Nephron progenitor cell (in vitro differentiated cells): ENCODE measurements at regions not wholly inside any gene's neighbourhood (a gene's known extent, or its start where the extent isn't known, plus 50 kb on each side); places are given as distances from the start of the nearest gene placed in this dataset.

ENCODE experiments used
- DNase-seq: peaks from one replicate; pipeline ENCODE4 v3.0.0; 2021
- H3K27ac Mint-ChIP-seq: 2 replicates; pipeline ENCODE4 v1.8.0; 2021; ENCODE audit warnings: mild to moderate bottlenecking, moderate library complexity, mixed read lengths
- H3K27me3 Mint-ChIP-seq: 2 replicates; pipeline ENCODE4 v1.8.0; 2021; ENCODE audit warnings: mild to moderate bottlenecking, low read depth, mixed read lengths; ENCODE audit not compliant: poor library complexity
- H3K36me3 Mint-ChIP-seq: 2 replicates; pipeline ENCODE4 v1.8.0; 2021; ENCODE audit warnings: low read depth, mixed read lengths
- H3K4me1 Mint-ChIP-seq: 2 replicates; pipeline ENCODE4 v1.8.0; 2021; ENCODE audit warnings: mixed read lengths
- H3K4me3 Mint-ChIP-seq: 2 replicates; pipeline ENCODE4 v1.8.0; 2021; ENCODE audit warnings: mild to moderate bottlenecking, moderate library complexity, mixed read lengths
- H3K9me3 Mint-ChIP-seq: 2 replicates; pipeline ENCODE4 v1.8.0; 2021; ENCODE audit warnings: mild to moderate bottlenecking, moderate library complexity, mixed read lengths
- TF ChIP-seq, protein P1 (sequence below): fragments of 200-600 bp; sonication (generic); IDR thresholded peaks from 2 replicates; pipeline ENCODE4 v1.5.0; 2021; ENCODE audit warnings: antibody characterized with exemption

DNA sequence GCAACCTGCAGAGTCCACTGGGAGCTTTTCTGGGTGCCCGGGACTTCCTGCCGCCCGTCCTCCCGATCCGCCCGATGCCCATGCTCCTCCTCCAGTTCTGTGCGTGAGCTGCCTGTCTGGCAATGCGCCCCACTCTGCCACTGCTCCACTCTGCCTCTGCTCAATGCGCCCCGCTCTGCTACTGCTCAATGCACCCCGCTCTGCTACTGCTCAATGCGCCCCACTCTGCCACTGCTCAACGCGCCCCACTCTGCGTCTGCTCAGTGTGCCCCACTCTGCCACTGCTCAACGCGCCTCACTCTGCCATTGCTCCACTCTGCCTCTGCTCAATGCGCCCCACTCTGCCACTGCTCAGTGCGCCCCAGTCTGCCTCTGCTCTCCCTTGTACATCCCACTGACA lies 436.0 kb downstream of the NR2F1-AS1 start:
- H3K9me3 Mint-ChIP-seq: peaks cover 41% of the 10 kb centered on the region
- no peak for DNase-seq
- H3K27ac Mint-ChIP-seq: no peak overlapping the region
- TF ChIP-seq, protein P1, sequence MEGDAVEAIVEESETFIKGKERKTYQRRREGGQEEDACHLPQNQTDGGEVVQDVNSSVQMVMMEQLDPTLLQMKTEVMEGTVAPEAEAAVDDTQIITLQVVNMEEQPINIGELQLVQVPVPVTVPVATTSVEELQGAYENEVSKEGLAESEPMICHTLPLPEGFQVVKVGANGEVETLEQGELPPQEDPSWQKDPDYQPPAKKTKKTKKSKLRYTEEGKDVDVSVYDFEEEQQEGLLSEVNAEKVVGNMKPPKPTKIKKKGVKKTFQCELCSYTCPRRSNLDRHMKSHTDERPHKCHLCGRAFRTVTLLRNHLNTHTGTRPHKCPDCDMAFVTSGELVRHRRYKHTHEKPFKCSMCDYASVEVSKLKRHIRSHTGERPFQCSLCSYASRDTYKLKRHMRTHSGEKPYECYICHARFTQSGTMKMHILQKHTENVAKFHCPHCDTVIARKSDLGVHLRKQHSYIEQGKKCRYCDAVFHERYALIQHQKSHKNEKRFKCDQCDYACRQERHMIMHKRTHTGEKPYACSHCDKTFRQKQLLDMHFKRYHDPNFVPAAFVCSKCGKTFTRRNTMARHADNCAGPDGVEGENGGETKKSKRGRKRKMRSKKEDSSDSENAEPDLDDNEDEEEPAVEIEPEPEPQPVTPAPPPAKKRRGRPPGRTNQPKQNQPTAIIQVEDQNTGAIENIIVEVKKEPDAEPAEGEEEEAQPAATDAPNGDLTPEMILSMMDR: no peak
- H3K4me3 Mint-ChIP-seq: no peak overlapping the region
- no peaks in the 10 kb centered on the region for H3K4me1 Mint-ChIP-seq
- peaks cover 3% of the 10 kb centered on the region for H3K27me3 Mint-ChIP-seq
- H3K36me3 Mint-ChIP-seq: peaks cover 35% of the 10 kb centered on the region

DNA sequence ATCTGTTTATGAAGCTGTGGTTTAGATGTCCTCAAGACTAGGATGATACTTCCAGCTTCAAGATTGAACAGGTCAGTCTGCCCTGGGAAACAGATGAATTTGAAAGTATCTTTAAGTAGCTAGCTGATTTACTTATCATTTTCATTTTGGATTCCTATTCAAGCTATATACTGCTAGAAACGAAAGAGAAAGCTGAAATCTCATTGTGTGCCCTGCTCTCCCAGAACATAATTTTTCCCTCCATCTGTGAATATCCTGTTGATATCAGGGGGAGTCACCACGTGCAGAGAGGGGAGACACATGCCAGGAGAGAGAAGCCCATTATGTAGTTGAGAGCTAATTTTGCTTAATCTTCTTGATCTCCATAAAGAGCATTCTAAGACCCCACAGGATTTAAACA lies 439.1 kb downstream of the NR2F1-AS1 start:
- H3K4me1 Mint-ChIP-seq: no peaks in the 10 kb centered on the region
- peaks cover 41% of the 10 kb centered on the region for H3K36me3 Mint-ChIP-seq
- H3K27me3 Mint-ChIP-seq: peaks cover 3% of the 10 kb centered on the region
- H3K27ac Mint-ChIP-seq: no peak overlapping the region
- no peak for DNase-seq
- TF ChIP-seq, protein P1: no peak
- H3K4me3 Mint-ChIP-seq: no peak overlapping the region
- H3K9me3 Mint-ChIP-seq: peaks cover 50% of the 10 kb centered on the region

DNA sequence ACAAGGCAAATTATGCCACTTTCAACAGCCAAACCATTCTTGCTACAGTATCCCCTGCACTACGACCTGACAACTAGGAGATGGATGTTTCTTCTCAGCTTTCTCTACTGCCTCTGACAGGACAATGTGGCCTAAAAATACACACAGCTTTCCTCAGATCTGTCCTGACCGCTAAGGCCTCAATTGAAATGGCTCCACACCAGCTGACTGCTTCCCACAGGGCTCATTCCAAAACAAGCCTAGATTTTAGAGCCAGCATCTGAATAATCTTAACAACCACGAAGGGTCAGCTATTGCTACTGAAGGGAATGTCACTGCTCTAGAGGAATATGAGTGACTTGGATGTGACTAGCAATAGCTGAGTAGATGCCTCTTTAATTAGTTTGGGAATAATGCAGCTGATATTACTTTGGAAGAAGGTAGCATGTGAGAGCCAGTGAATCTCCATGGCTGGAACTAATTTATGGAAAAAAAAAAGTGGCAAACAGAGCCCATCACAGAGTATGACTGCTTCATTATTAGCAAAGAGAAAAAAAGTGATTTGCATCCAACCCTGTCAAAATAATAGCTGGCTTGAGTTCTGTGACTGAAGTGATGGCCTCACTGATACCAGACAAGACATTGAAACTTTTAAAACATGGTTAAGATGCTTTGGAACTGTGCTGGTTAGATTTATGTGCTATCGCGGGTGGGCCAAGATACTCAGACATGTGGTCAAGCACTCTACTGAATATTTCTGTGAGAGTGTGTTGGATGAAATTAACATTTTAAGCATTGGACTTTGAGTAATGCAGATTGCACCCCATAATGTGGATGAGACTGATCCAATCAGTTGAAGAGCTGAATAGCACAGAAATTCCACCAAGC lies 450.2 kb downstream of the NR2F1-AS1 start:
- Mint-ChIP-seq H3K4me1 (peaks cover 35% of the 10 kb centered on the region), H3K9me3 (peaks cover 8% of the 10 kb centered on the region), H3K4me3 (no peak overlapping the region), H3K36me3 (peaks cover 19% of the 10 kb centered on the region), H3K27ac (peak overlapping the region; percentile 92), H3K27me3 (no peaks in the 10 kb centered on the region)
- no peak for DNase-seq
- TF ChIP-seq, protein P1: no peak

DNA sequence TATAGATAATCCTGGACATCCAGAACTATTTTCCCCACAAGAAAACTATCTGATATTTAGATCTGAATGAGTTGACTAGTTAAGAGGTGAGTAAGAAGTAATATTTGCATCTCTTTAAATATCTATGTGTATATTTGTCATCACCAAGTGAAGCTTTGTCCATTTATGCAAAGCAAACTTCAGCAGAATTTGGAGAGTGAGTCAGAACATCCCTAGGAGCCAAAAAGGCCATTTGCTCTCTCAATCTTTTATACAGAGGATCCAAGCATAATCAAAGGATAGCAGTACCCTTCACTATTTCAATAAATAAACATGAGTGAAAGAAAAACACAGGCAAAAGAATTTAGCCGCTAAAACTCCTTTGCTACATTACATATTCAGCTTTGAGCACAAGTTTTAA lies 454.4 kb downstream of the NR2F1-AS1 start:
- no peak overlapping the region for H3K4me3 Mint-ChIP-seq
- H3K9me3 Mint-ChIP-seq: no peaks in the 10 kb centered on the region
- TF ChIP-seq, protein P1: no peak
- H3K27ac Mint-ChIP-seq: no peak overlapping the region
- no peaks in the 10 kb centered on the region for H3K36me3 Mint-ChIP-seq
- H3K4me1 Mint-ChIP-seq: peaks cover 30% of the 10 kb centered on the region
- peaks cover 3% of the 10 kb centered on the region for H3K27me3 Mint-ChIP-seq
- no peak for DNase-seq

DNA sequence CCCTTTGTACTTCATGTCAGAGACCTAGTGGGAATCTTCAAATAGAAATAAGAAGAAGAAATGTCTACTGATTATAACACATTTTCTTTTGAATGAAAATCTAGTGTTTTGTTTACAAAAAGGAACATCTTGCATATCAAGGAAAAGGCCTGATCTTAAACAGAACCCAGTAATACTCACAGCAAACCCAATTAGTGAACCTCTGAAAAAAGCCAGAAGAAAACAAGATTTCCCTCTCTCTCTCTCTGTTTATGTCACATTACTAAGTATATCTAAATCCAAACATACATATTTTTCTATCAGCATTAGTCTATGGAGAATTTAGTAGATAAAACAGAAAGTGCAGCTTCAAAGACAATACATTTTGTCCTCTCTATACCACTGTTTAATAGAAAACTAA lies 457.9 kb downstream of the NR2F1-AS1 start:
- no peaks in the 10 kb centered on the region for H3K36me3 Mint-ChIP-seq
- H3K4me3 Mint-ChIP-seq: no peak overlapping the region
- TF ChIP-seq, protein P1: no peak
- no peak overlapping the region for H3K27ac Mint-ChIP-seq
- H3K27me3 Mint-ChIP-seq: peaks cover 3% of the 10 kb centered on the region
- H3K9me3 Mint-ChIP-seq: no peaks in the 10 kb centered on the region
- no peak for DNase-seq
- peaks cover 34% of the 10 kb centered on the region for H3K4me1 Mint-ChIP-seq

DNA sequence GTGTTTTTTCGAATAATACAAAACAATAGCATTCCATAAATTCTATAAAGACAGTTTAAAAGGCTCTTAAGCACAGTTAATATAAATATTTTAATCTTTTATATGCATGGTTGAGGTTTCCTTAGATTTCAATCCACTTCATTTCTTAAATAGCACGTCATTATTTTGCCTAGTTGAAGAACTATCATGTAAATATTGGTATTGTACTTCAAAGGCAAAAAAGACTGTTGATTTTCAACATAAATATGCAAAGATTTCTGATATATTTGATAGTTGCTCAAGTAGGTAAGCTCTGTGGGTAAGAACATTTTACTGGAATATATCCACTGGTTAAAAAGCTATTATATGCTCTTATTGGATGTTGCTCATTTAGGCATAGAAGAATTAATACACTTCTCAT lies 458.6 kb downstream of the NR2F1-AS1 start:
- H3K27ac Mint-ChIP-seq: no peak overlapping the region

More for the DNA sequence above, 458.6 kb downstream of the NR2F1-AS1 start:
- Mint-ChIP-seq H3K4me3 (no peak overlapping the region), H3K4me1 (peaks cover 39% of the 10 kb centered on the region), H3K9me3 (no peaks in the 10 kb centered on the region), H3K36me3 (no peaks in the 10 kb centered on the region), H3K27me3 (peaks cover 3% of the 10 kb centered on the region)
- TF ChIP-seq, protein P1: no peak
- no peak for DNase-seq
